Activated naive CD4-positive, alpha-beta T cell treated with anti-CD3 and anti-CD28 coated beads for 36 hours (primary cell): ENCODE measurements at regions not wholly inside any gene's neighbourhood (a gene's known extent, or its start where the extent isn't known, plus 50 kb on each side); places are given as distances from the start of the nearest gene placed in this dataset.

ENCODE experiments used
- CTCF ChIA-PET: fragments of 350-600 bp; sonication (Branson Sonifier 250); formaldehyde crosslinking; loops from one replicate; lab custom pipeline; 2021; ENCODE audit warnings: antibody characterized with exemption; lab: Charles Lee
- DNase-seq: peaks from one replicate; pipeline ENCODE4 v3.0.0-alpha.2; 2020
- H3K27ac Mint-ChIP-seq: one replicate; pipeline ENCODE4 v1.8.0; 2021; ENCODE audit warnings: mild to moderate bottlenecking, mixed read lengths
- H3K27me3 Mint-ChIP-seq: one replicate; pipeline ENCODE4 v1.8.0; 2021; ENCODE audit warnings: low read depth, mixed read lengths
- H3K36me3 Mint-ChIP-seq: one replicate; pipeline ENCODE4 v1.8.0; 2021; ENCODE audit warnings: low read depth, mixed read lengths
- H3K4me1 Mint-ChIP-seq: one replicate; pipeline ENCODE4 v1.8.0; 2021; ENCODE audit warnings: low read depth, mixed read lengths
- H3K4me3 Mint-ChIP-seq: one replicate; pipeline ENCODE4 v1.8.0; 2021; ENCODE audit warnings: mild to moderate bottlenecking, moderate library complexity, mixed read lengths
- H3K9me3 Mint-ChIP-seq: one replicate; pipeline ENCODE4 v1.8.0; 2021; ENCODE audit warnings: mixed read lengths
- intact Hi-C: fragments of 100-400 bp; cut with micrococcal nuclease; formaldehyde crosslinking; loops from one replicate; pipeline ENCODE4 v1.15.1; 2023

GRCh38 chr1:4085546-4085945 is 185.5 kb upstream of the C1orf174 start:
- peaks cover 1% of the 10 kb centered on the region for H3K9me3 Mint-ChIP-seq
- CTCF ChIA-PET = no interaction called here
- DNase-seq = no peak
- H3K4me3 Mint-ChIP-seq = no peak overlapping the region
- intact Hi-C loops = loop anchor here (5.0 kb wide), 1 partner anchor 183 kb away; the partner anchor contains the start of gene C1orf174
- H3K36me3 Mint-ChIP-seq = no peaks in the 10 kb centered on the region
- no peak overlapping the region for H3K27ac Mint-ChIP-seq
- peaks cover 2% of the 10 kb centered on the region for H3K27me3 Mint-ChIP-seq
- H3K4me1 Mint-ChIP-seq = no peaks in the 10 kb centered on the region

GRCh38 chr1:4086085-4086850 is 186.2 kb upstream of the C1orf174 start:
- Mint-ChIP-seq H3K27ac (no peak overlapping the region), H3K9me3 (peaks cover 1% of the 10 kb centered on the region), H3K4me3 (no peak overlapping the region), H3K36me3 (no peaks in the 10 kb centered on the region), H3K4me1 (no peaks in the 10 kb centered on the region), H3K27me3 (peaks cover 2% of the 10 kb centered on the region)
- CTCF ChIA-PET = interaction anchor here (0.7 kb wide), 1 partner anchor 12 kb away, joined by 3 read pairs; no protein-coding TSS in a partner anchor
- intact Hi-C loops = loop anchor here (5.0 kb wide), 1 partner anchor 184 kb away; the partner anchor contains the start of gene C1orf174
- no peak for DNase-seq

- CTCF ChIA-PET = interaction anchor here (0.7 kb wide), 1 partner anchor 12 kb away, joined by 3 read pairs; no protein-coding TSS in a partner anchor
- intact Hi-C loops = loop anchor here (5.0 kb wide), 1 partner anchor 185 kb away; the partner anchor contains the start of gene C1orf174
- Mint-ChIP-seq H3K27ac (no peak overlapping the region), H3K9me3 (peaks cover 5% of the 10 kb centered on the region), H3K4me1 (no peaks in the 10 kb centered on the region), H3K4me3 (no peak overlapping the region), H3K27me3 (peaks cover 2% of the 10 kb centered on the region), H3K36me3 (no peaks in the 10 kb centered on the region)
- DNase-seq = no peak
Observed at GRCh38 chr1:4086921-4087320, 186.8 kb upstream of the C1orf174 start.

- CTCF ChIA-PET = no interaction called here
- DNase-seq = peak; percentile 9
- Mint-ChIP-seq H3K36me3 (no peaks in the 10 kb centered on the region), H3K9me3 (peaks cover 7% of the 10 kb centered on the region), H3K27me3 (peaks cover 2% of the 10 kb centered on the region), H3K4me3 (no peak overlapping the region), H3K27ac (no peak overlapping the region), H3K4me1 (no peaks in the 10 kb centered on the region)
- intact Hi-C loops = loop anchor here (5.0 kb wide), 1 partner anchor 185 kb away; the partner anchor contains the start of gene C1orf174
Observed at GRCh38 chr1:4087530-4088420, 187.7 kb upstream of the C1orf174 start.

GRCh38 chr1:4088676-4089075 is 188.6 kb upstream of the C1orf174 start:
- Mint-ChIP-seq H3K4me1 (no peaks in the 10 kb centered on the region), H3K9me3 (peaks cover 12% of the 10 kb centered on the region), H3K27me3 (peaks cover 2% of the 10 kb centered on the region), H3K27ac (no peak overlapping the region), H3K36me3 (peaks cover 1% of the 10 kb centered on the region), H3K4me3 (no peak overlapping the region)
- DNase-seq = no peak
- intact Hi-C loops = loop anchor here (5.0 kb wide), 1 partner anchor 186 kb away; the partner anchor contains the start of gene C1orf174
- CTCF ChIA-PET = no interaction called here

- DNase-seq = no peak
- Mint-ChIP-seq H3K36me3 (peaks cover 1% of the 10 kb centered on the region), H3K4me3 (no peak overlapping the region), H3K27ac (no peak overlapping the region), H3K4me1 (no peaks in the 10 kb centered on the region), H3K9me3 (peaks cover 13% of the 10 kb centered on the region), H3K27me3 (peaks cover 2% of the 10 kb centered on the region)
- intact Hi-C loops = loop anchor here (5.0 kb wide), 1 partner anchor 187 kb away; the partner anchor contains the start of gene C1orf174
- CTCF ChIA-PET = no interaction called here
Observed at GRCh38 chr1:4089421-4090175, 189.5 kb upstream of the C1orf174 start.

GRCh38 chr1:4090556-4090955 is 190.5 kb upstream of the C1orf174 start:
- DNase-seq = no peak
- no peak overlapping the region for H3K27ac Mint-ChIP-seq
- peaks cover 1% of the 10 kb centered on the region for H3K36me3 Mint-ChIP-seq
- H3K4me3 Mint-ChIP-seq = no peak overlapping the region
- H3K27me3 Mint-ChIP-seq = peaks cover 2% of the 10 kb centered on the region
- peaks cover 13% of the 10 kb centered on the region for H3K9me3 Mint-ChIP-seq
- CTCF ChIA-PET = no interaction called here
- H3K4me1 Mint-ChIP-seq = no peaks in the 10 kb centered on the region
- intact Hi-C loops = no loop called here

- Mint-ChIP-seq H3K27me3 (peaks cover 2% of the 10 kb centered on the region), H3K4me1 (no peaks in the 10 kb centered on the region), H3K27ac (no peak overlapping the region), H3K9me3 (peaks cover 13% of the 10 kb centered on the region), H3K4me3 (no peak overlapping the region), H3K36me3 (peaks cover 1% of the 10 kb centered on the region)
- CTCF ChIA-PET = no interaction called here
- DNase-seq = no peak
- intact Hi-C loops = no loop called here
Observed at GRCh38 chr1:4090976-4091660, 191.0 kb upstream of the C1orf174 start.

- Mint-ChIP-seq H3K9me3 (peaks cover 21% of the 10 kb centered on the region), H3K36me3 (peaks cover 1% of the 10 kb centered on the region), H3K4me3 (no peak overlapping the region), H3K27ac (no peak overlapping the region), H3K4me1 (no peaks in the 10 kb centered on the region), H3K27me3 (peaks cover 2% of the 10 kb centered on the region)
- CTCF ChIA-PET = no interaction called here
- intact Hi-C loops = no loop called here
- DNase-seq = no peak
Observed at GRCh38 chr1:4091996-4092395, 191.9 kb upstream of the C1orf174 start.

GRCh38 chr1:4093856-4094565 is 193.9 kb upstream of the C1orf174 start:
- Mint-ChIP-seq H3K36me3 (peaks cover 1% of the 10 kb centered on the region), H3K4me3 (no peak overlapping the region), H3K27me3 (peaks cover 2% of the 10 kb centered on the region), H3K4me1 (no peaks in the 10 kb centered on the region), H3K27ac (no peak overlapping the region), H3K9me3 (peaks cover 21% of the 10 kb centered on the region)
- CTCF ChIA-PET = no interaction called here
- no peak for DNase-seq
- intact Hi-C loops = no loop called here

GRCh38 chr1:4095433-4095971 is 195.4 kb upstream of the C1orf174 start:
- no peak overlapping the region for H3K27ac Mint-ChIP-seq
- peaks cover 2% of the 10 kb centered on the region for H3K27me3 Mint-ChIP-seq
- CTCF ChIA-PET = no interaction called here
- peaks cover 20% of the 10 kb centered on the region for H3K9me3 Mint-ChIP-seq
- DNase-seq = no peak
- H3K4me3 Mint-ChIP-seq = no peak overlapping the region
- H3K36me3 Mint-ChIP-seq = peaks cover 1% of the 10 kb centered on the region
- H3K4me1 Mint-ChIP-seq = no peaks in the 10 kb centered on the region
- intact Hi-C loops = no loop called here
